Neural progenitor cell (in vitro differentiated cells): ENCODE measurements at regions not wholly inside any gene's neighbourhood (a gene's known extent, or its start where the extent isn't known, plus 50 kb on each side); places are given as distances from the start of the nearest gene placed in this dataset.

Source experiments
- DNase-seq: peaks from one replicate; pipeline ENCODE4 v3.0.0-alpha.2; 2016; ENCODE audit warnings: low spot score
- H2AFZ ChIP-seq: fragments of 200-600 bp; sonication (generic); replicated peaks from 2 replicates; pipeline ENCODE4 v1.6.1; 2016; ENCODE audit warnings: antibody characterized with exemption
- H3F3A ChIP-seq: fragments of 200-600 bp; sonication (generic); 2 replicates; pipeline ENCODE4 v1.6.1; 2016; ENCODE audit warnings: antibody characterized with exemption, low read depth
- H3K27ac ChIP-seq: fragments of 200-600 bp; sonication (generic); 2 replicates; pipeline ENCODE4 v1.5.1; 2016; ENCODE audit warnings: mild to moderate bottlenecking
- H3K27me3 ChIP-seq: fragments of 200-600 bp; sonication (generic); 2 replicates; pipeline ENCODE4 v1.6.1; 2016; ENCODE audit warnings: mild to moderate bottlenecking, moderate library complexity
- H3K36me3 ChIP-seq: fragments of 200-600 bp; sonication (generic); 2 replicates; pipeline ENCODE4 v1.5.1; 2016
- H3K4me1 ChIP-seq: fragments of 200-600 bp; sonication (generic); 2 replicates; pipeline ENCODE4 v1.6.1; 2016; ENCODE audit warnings: mixed run types
- H3K4me2 ChIP-seq: fragments of 200-600 bp; sonication (generic); 2 replicates; pipeline ENCODE4 v1.6.1; 2016
- H3K4me3 ChIP-seq: fragments of 200-600 bp; sonication (generic); 2 replicates; pipeline ENCODE4 v1.5.1; 2016
- H3K79me2 ChIP-seq: fragments of 200-600 bp; sonication (generic); 2 replicates; pipeline ENCODE4 v1.6.1; 2016; ENCODE audit warnings: low read depth
- H3K9ac ChIP-seq: fragments of 200-600 bp; sonication (generic); 2 replicates; pipeline ENCODE4 v1.6.1; 2016
- H3K9me3 ChIP-seq: fragments of 200-600 bp; sonication (generic); 2 replicates; pipeline ENCODE4 v1.5.1; 2016; ENCODE audit warnings: low read depth
- H4K20me1 ChIP-seq: fragments of 200-600 bp; sonication (generic); 2 replicates; pipeline ENCODE4 v1.6.1; 2016; ENCODE audit warnings: low read depth
- H3K27ac Mint-ChIP-seq: 3 replicates; pipeline ENCODE4 v1.8.0; 2021; ENCODE audit warnings: mixed read lengths
- H3K27me3 Mint-ChIP-seq: 2 replicates; pipeline ENCODE4 v1.8.0; 2022; ENCODE audit warnings: low read depth, mild to moderate bottlenecking, inconsistent platforms, moderate library complexity, mixed read lengths; ENCODE audit not compliant: insufficient read depth
- H3K36me3 Mint-ChIP-seq: 3 replicates; pipeline ENCODE4 v1.8.0; 2021; ENCODE audit warnings: mixed read lengths
- H3K4me1 Mint-ChIP-seq: 3 replicates; pipeline ENCODE4 v1.8.0; 2021; ENCODE audit warnings: mixed read lengths
- H3K4me3 Mint-ChIP-seq: 3 replicates; pipeline ENCODE4 v1.8.0; 2021; ENCODE audit warnings: mild to moderate bottlenecking, moderate library complexity, mixed read lengths
- H3K9me3 Mint-ChIP-seq: 3 replicates; pipeline ENCODE4 v1.8.0; 2020; ENCODE audit warnings: mixed read lengths
- EZH2 ChIP-seq: fragments of 200-600 bp; sonication (generic); IDR thresholded peaks from 2 replicates; pipeline ENCODE4 v1.6.1; 2017; ENCODE audit warnings: antibody characterized with exemption, mild to moderate bottlenecking, moderate library complexity
- EZH2phosphoT487 ChIP-seq: fragments of 200-600 bp; sonication (generic); IDR thresholded peaks from 2 replicates; pipeline ENCODE4 v1.6.1; 2017; ENCODE audit warnings: antibody characterized with exemption
- TF ChIP-seq, protein P1 (sequence below): fragments of 200-600 bp; sonication (generic); IDR thresholded peaks from 2 replicates; pipeline ENCODE4 v1.5.1; 2017; ENCODE audit warnings: antibody characterized with exemption, mild to moderate bottlenecking

DNA sequence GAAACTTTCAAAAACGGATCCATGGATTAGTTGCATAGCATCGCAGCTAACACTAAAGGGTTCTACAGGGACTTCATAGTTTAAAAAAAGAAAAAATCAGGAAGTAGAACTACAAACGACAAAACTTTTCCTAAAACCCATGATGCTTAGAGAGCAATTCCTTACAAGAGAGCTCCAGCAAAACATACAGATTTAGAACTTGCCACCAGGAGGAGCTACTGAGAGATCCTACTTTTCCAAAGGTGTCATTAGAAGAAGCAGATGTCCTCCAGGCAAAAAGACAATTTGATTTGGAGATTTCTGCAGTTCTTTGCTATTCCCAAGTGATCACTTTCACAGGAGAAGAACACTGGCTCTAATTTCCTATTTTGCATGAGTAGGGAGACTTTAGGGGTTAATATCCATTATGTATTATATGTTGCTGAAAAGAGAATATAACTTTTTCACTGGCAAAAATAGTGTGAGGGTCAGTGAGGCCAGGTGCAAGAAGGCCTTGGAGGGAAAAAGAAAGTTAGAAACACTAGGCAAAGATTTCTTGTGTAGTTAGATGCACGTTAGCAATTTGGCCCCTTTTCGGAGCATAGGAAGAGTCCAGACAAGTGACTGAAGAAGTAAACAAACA, 436.2 kb downstream of the SUCLG1 start:
- Mint-ChIP-seq H3K4me3 (no peak overlapping the region), H3K27me3 (no peaks in the 10 kb centered on the region), H3K27ac (no peak overlapping the region), H3K9me3 (no peaks in the 10 kb centered on the region), H3K4me1 (no peaks in the 10 kb centered on the region), H3K36me3 (no peaks in the 10 kb centered on the region)
- Histone ChIP-seq H2AFZ (peak overlapping the region; percentile 96), H3K9me3 (no peaks in the 10 kb centered on the region), H3K4me3 (no peak overlapping the region), H3K27me3 (no peaks in the 10 kb centered on the region), H4K20me1 (no peaks in the 10 kb centered on the region), H3F3A (no peaks in the 10 kb centered on the region), H3K9ac (no peak overlapping the region), H3K4me1 (no peaks in the 10 kb centered on the region), H3K4me2 (no peak overlapping the region), H3K79me2 (no peaks in the 10 kb centered on the region), H3K36me3 (no peaks in the 10 kb centered on the region), H3K27ac (no peak overlapping the region)
- TF ChIP-seq EZH2phosphoT487 = no peak
- TF ChIP-seq, protein P1, sequence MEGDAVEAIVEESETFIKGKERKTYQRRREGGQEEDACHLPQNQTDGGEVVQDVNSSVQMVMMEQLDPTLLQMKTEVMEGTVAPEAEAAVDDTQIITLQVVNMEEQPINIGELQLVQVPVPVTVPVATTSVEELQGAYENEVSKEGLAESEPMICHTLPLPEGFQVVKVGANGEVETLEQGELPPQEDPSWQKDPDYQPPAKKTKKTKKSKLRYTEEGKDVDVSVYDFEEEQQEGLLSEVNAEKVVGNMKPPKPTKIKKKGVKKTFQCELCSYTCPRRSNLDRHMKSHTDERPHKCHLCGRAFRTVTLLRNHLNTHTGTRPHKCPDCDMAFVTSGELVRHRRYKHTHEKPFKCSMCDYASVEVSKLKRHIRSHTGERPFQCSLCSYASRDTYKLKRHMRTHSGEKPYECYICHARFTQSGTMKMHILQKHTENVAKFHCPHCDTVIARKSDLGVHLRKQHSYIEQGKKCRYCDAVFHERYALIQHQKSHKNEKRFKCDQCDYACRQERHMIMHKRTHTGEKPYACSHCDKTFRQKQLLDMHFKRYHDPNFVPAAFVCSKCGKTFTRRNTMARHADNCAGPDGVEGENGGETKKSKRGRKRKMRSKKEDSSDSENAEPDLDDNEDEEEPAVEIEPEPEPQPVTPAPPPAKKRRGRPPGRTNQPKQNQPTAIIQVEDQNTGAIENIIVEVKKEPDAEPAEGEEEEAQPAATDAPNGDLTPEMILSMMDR = peak; percentile 82
- peak; percentile 77 for DNase-seq

DNA sequence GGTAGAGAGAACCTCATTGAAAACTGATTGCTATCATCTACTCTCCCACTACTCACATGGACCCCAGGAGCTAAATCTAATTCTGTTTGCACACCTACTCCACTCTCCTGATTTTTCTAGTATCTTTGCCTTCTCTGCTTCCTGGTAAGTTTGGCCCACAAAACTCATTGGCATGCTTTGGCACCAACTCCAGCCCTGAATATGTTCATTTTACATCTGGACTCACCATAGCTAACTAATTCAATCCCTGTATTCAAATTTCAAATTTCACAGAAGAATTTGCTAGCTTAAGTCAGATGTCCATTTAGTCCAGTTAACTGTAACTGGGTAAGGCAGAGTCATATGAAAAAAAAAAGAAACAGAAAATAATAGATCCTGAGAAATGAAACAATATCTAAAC, 442.1 kb downstream of the SUCLG1 start:
- Histone ChIP-seq H3K36me3 (no peaks in the 10 kb centered on the region), H3K27me3 (no peaks in the 10 kb centered on the region), H3F3A (no peaks in the 10 kb centered on the region), H3K79me2 (no peaks in the 10 kb centered on the region), H3K4me3 (no peak overlapping the region), H3K9ac (no peak overlapping the region), H3K9me3 (no peaks in the 10 kb centered on the region), H3K4me1 (no peaks in the 10 kb centered on the region), H4K20me1 (no peaks in the 10 kb centered on the region), H3K27ac (no peak overlapping the region), H2AFZ (no peak overlapping the region), H3K4me2 (no peak overlapping the region)
- H3K27ac Mint-ChIP-seq = no peak overlapping the region
- DNase-seq = no peak
- no peaks in the 10 kb centered on the region for H3K9me3 Mint-ChIP-seq
- TF ChIP-seq EZH2 = no peak
- TF ChIP-seq, protein P1 = no peak
- no peak for TF ChIP-seq EZH2phosphoT487
- no peak overlapping the region for H3K4me3 Mint-ChIP-seq
- H3K36me3 Mint-ChIP-seq = no peaks in the 10 kb centered on the region
- H3K27me3 Mint-ChIP-seq = no peaks in the 10 kb centered on the region
- H3K4me1 Mint-ChIP-seq = no peaks in the 10 kb centered on the region

DNA sequence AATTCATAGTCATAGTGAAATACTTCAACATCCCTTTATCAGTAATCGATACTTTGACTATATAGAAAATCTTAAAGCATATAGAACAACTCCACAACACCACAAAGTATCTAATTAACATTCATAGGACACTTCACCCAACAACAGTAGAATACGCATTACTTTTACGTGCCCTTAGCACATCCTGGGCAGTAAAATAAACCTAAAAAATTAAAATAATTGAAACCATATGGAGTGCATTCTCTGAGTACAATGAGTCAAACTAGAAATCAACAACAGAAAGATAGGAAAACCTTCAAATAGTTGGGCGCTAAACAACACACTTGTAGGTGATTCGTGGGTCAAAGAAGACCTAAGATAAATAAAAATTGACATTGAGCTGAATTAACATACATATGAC, 442.9 kb downstream of the SUCLG1 start:
- H3K27ac ChIP-seq = no peak overlapping the region
- no peak overlapping the region for H3K27ac Mint-ChIP-seq
- no peaks in the 10 kb centered on the region for H4K20me1 ChIP-seq
- H3K4me3 Mint-ChIP-seq = no peak overlapping the region
- no peak overlapping the region for H2AFZ ChIP-seq
- H3K36me3 Mint-ChIP-seq = no peaks in the 10 kb centered on the region
- no peaks in the 10 kb centered on the region for H3K36me3 ChIP-seq
- H3K4me2 ChIP-seq = no peak overlapping the region
- no peaks in the 10 kb centered on the region for H3K27me3 ChIP-seq
- H3K4me3 ChIP-seq = no peak overlapping the region
- no peak for DNase-seq
- H3K9me3 ChIP-seq = no peaks in the 10 kb centered on the region
- H3F3A ChIP-seq = no peaks in the 10 kb centered on the region
- no peaks in the 10 kb centered on the region for H3K9me3 Mint-ChIP-seq
- no peaks in the 10 kb centered on the region for H3K79me2 ChIP-seq
- H3K9ac ChIP-seq = no peak overlapping the region
- TF ChIP-seq EZH2 = no peak
- no peak for TF ChIP-seq EZH2phosphoT487
- TF ChIP-seq, protein P1 = no peak
- no peaks in the 10 kb centered on the region for H3K4me1 ChIP-seq
- H3K4me1 Mint-ChIP-seq = no peaks in the 10 kb centered on the region
- no peaks in the 10 kb centered on the region for H3K27me3 Mint-ChIP-seq
